ENCODE measurements at regions not wholly inside any gene's neighbourhood (a gene's known extent, or its start where the extent isn't known, plus 50 kb on each side); places are given as distances from the start of the nearest gene placed in this dataset.

DNA sequence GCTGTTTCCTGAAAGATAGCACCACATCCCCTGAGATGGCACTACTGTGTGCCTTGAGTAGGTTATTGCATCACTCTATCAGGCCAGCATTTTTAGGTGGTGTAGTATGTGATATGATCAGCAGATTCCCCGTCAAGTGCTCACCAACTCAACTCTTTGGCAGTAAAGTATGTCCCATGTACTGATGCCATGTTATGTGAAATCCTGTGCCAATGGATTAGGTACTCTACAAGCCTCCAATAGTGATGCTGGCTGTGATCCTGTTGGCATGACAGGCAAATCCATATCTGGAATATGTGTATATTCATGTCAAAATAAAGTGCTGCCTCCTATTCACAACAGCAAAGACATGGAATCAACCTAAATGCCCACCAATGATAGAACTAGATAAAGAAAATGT is 137.2 kb upstream of the CAMK1G start:
- intact Hi-C loops (cut with DNase I), result no loop called here
- WGBS, 2 donors, result 93 to 95% methylated on average over 1 of the region's 1 CpG
- H3K36me3 ChIP-seq, result no peaks in the 10 kb centered on the region
- no peaks in the 10 kb centered on the region for H3K27me3 ChIP-seq
- TF ChIP-seq, protein P1, sequence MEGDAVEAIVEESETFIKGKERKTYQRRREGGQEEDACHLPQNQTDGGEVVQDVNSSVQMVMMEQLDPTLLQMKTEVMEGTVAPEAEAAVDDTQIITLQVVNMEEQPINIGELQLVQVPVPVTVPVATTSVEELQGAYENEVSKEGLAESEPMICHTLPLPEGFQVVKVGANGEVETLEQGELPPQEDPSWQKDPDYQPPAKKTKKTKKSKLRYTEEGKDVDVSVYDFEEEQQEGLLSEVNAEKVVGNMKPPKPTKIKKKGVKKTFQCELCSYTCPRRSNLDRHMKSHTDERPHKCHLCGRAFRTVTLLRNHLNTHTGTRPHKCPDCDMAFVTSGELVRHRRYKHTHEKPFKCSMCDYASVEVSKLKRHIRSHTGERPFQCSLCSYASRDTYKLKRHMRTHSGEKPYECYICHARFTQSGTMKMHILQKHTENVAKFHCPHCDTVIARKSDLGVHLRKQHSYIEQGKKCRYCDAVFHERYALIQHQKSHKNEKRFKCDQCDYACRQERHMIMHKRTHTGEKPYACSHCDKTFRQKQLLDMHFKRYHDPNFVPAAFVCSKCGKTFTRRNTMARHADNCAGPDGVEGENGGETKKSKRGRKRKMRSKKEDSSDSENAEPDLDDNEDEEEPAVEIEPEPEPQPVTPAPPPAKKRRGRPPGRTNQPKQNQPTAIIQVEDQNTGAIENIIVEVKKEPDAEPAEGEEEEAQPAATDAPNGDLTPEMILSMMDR (IDR thresholded peaks at IDR 0.05), result no peak
- ATAC-seq (no peak), DNase-seq (no peak)
- H3K9me3 ChIP-seq, result no peaks in the 10 kb centered on the region
- no peaks in the 10 kb centered on the region for H3K4me1 ChIP-seq
- no peak overlapping the region for H3K4me3 ChIP-seq
- no peak overlapping the region for H3K27ac ChIP-seq

DNA sequence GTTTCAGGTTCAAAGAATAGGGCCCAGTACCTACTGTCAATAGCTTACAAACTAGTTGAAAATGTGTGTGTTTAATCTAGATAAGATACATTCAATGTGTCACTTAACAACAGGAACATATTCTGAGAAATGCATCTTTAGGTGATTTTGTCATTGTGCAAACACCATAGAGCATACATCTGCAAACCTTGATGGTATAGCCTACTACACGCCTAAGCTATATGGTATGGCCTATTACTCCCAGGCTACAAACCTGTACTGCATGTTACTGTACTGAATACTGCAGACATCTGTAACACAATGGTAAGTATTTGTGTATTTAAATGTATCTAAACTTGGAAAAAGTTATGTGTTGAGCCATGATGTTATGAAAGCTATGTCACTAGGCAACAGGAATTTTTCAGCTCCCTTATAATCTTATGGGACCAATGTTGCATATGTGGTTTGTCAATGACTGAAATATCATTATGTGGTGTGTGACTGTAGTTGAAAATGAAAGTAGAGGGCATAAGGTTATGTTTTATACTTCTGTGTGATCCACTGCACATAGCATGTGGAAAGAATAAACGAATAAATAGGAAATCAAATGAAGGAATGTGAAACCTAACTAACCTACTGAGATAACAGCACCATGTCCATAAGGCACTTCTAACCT is 129.0 kb upstream of the CAMK1G start:
- TF ChIP-seq, protein P1 (IDR thresholded peaks at IDR 0.05), result no peak
- no peak for ATAC-seq

GRCh38 chr1:209455145-209455544 is 128.4 kb upstream of the CAMK1G start:
- Histone ChIP-seq H3K4me3 (no peak overlapping the region), H3K4me1 (no peaks in the 10 kb centered on the region), H3K9me3 (no peaks in the 10 kb centered on the region), H3K27me3 (peaks cover 0 to 3% (median 0%) of the 10 kb centered on the region in 7 donors), H3K36me3 (no peaks in the 10 kb centered on the region), H3K27ac (no peak overlapping the region)
- 70 to 75% methylated on average over 3 of the region's 3 CpGs for WGBS, 2 donors
- no peak for ATAC-seq
- intact Hi-C loops (cut with DNase I), result no loop called here
- TF ChIP-seq, protein P1 (IDR thresholded peaks at IDR 0.05), result no peak
- DNase-seq, result no peak

More for the DNA sequence above, 129.0 kb upstream of the CAMK1G start:
- no peak for DNase-seq
- peaks cover 0 to 3% (median 0%) of the 10 kb centered on the region in 7 donors for H3K27me3 ChIP-seq
- no peaks in the 10 kb centered on the region for H3K9me3 ChIP-seq
- H3K4me3 ChIP-seq, result no peak overlapping the region
- H3K4me1 ChIP-seq, result no peaks in the 10 kb centered on the region
- no peaks in the 10 kb centered on the region for H3K36me3 ChIP-seq
- WGBS, 2 donors, result 82 to 84% methylated on average over 2 of the region's 2 CpGs
- intact Hi-C loops (cut with DNase I), result no loop called here
- no peak overlapping the region for H3K27ac ChIP-seq

DNA sequence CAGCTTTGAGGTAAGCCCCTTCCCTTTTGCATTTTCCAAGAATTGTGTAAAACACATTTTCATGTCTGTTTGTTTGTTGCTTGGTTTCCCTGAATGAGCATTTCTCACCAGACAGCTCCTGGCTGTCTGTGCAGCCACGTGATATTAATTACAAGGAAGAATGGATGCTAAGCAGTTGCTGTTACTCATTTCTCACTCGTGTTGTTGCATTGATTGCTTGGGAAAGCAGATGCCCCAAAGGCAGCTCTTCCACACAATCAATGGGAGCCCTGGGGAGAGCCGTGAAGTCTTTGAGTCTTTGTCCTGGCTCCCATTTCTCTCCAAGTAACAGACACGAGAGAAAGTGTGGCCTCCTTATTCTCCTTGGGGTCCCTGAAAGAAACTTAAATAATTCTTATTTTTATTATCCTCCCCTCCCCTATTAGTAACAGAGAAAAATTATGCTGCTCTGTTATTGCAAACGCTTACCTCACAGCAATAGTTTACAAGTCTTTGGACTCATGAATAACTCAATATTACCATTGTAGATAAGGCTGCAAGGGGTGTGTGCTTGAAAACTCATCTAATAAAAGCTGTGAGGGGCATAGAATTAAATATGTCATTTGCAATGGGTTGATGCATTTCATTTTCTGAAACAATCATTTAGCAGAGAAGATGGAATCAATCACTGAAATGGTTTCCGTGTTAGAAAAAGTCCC is 127.7 kb upstream of the CAMK1G start:
- H3K4me1 ChIP-seq, result no peaks in the 10 kb centered on the region
- no peaks in the 10 kb centered on the region for H3K36me3 ChIP-seq
- no peak overlapping the region for H3K27ac ChIP-seq
- TF ChIP-seq, protein P1 (IDR thresholded peaks at IDR 0.05), result no peak
- H3K27me3 ChIP-seq, result peaks cover 0 to 3% (median 0%) of the 10 kb centered on the region in 7 donors
- H3K4me3 ChIP-seq, result no peak overlapping the region
- intact Hi-C loops (cut with DNase I), result no loop called here
- DNase-seq, result no peak
- H3K9me3 ChIP-seq, result peaks cover 0 to 4% (median 0%) of the 10 kb centered on the region in 11 donors
- ATAC-seq, result no peak
- WGBS, 2 donors, result 69 to 73% methylated on average over 6 of the region's 6 CpGs

Data from heart right ventricle (tissue), 16 donors.